ENCODE measurements at regions not wholly inside any gene's neighbourhood (a gene's known extent, or its start where the extent isn't known, plus 50 kb on each side); places are given as distances from the start of the nearest gene placed in this dataset.

- no peak for DNase-seq (ENCODE audit: low read depth in 2 of 2)
Observed at GRCh38 chr10:121418126-121418777, 180.0 kb downstream of the FGFR2 start.

- DNase-seq (ENCODE audit: low read depth in 2 of 2) = no peak
Observed at GRCh38 chr10:121420006-121420405, 178.2 kb downstream of the FGFR2 start.

- DNase-seq (ENCODE audit: low read depth in 2 of 2) = no peak
Observed at GRCh38 chr10:121422096-121422495, 176.1 kb downstream of the FGFR2 start.

GRCh38 chr10:121425623-121426022 is 172.6 kb downstream of the FGFR2 start:
- no peak for DNase-seq (ENCODE audit: low read depth in 2 of 2)

- DNase-seq (ENCODE audit: low read depth in 2 of 2) = no peak
Observed at GRCh38 chr10:121426307-121426706, 171.9 kb downstream of the FGFR2 start.

All from activated CD4-positive, alpha-beta T cell treated with anti-CD3 and anti-CD28 coated beads for 24 hours (primary cell).